Thyroid gland (tissue), 4 donors: ENCODE measurements at regions not wholly inside any gene's neighbourhood (a gene's known extent, or its start where the extent isn't known, plus 50 kb on each side); places are given as distances from the start of the nearest gene placed in this dataset.

Experiments
- CTCF ChIP-seq, 6 experiments: fragments of 200-600 bp in 3 of 6; fragments of 450-650 bp in 3 of 6; sonication (generic) in 3 of 6; IDR thresholded peaks; one replicate each; pipeline ENCODE4 v1.5.1; 2016 to 2019; ENCODE audit warnings: antibody characterized with exemption in 6 of 6, mild to moderate bottlenecking in 2 of 6, inconsistent platforms in 1 of 6, moderate library complexity in 1 of 6
- POLR2A ChIP-seq, 2 donors: fragments of 450-650 bp; IDR thresholded peaks; one replicate each; pipeline ENCODE4 v1.6.1; 2017; ENCODE audit warnings: antibody characterized with exemption in 2 of 2, mild to moderate bottlenecking in 2 of 2, moderate library complexity in 1 of 2

- TF ChIP-seq CTCF (IDR thresholded peaks at IDR 0.05) (no peak), POLR2A (IDR thresholded peaks at IDR 0.05) (no peak)
These were observed 72.6 kb upstream of the PALM2AKAP2 start for GRCh38 chr9:109707355-109707754.
